Activated T-helper 1 cell treated with anti-CD3 and anti-CD28 coated beads, Interleukin-2, amount 50 U/mL, for 16 hours (primary cell): ENCODE measurements at regions not wholly inside any gene's neighbourhood (a gene's known extent, or its start where the extent isn't known, plus 50 kb on each side); places are given as distances from the start of the nearest gene placed in this dataset.
A peak's percentile ranks its signal among the peaks of the same experiment; 100 is the strongest.
"Not testable (repeated sequence)": the region's sequence is repeated elsewhere in the genome, so short reads cannot be mapped to it uniquely, and the experiment has no call there.

ENCODE experiments used
- DNase-seq, 2 donors: peaks; one replicate each; pipeline ENCODE4 v3.0.0-alpha.2; 2020; ENCODE audit warnings: low read depth in 1 of 2, low spot score in 1 of 2

- no peak for DNase-seq
Measured at GRCh38 chr9:33690143-33690933, 105.0 kb upstream of the PRSS3 start.

DNA sequence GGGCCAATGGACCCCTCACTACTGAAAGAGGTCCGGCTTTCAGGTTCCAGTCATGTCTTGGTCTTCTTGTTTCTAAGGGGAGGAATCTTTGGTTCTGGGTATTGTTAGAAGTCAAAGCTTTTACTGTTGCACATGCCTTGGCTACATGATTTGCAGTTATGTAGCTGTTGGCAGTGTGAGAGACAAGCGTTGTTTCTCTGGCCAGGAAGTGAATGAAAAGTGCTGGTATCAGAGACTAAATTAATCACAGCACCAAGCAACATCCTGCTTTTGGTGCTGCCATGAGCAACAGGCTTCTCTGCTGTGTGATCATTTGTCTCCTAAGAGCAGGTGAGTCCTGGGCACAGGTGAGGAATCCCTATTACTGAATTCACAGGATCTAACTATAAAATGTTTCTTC, 100.1 kb upstream of the PRSS3 start:
- no peak for DNase-seq

DNA sequence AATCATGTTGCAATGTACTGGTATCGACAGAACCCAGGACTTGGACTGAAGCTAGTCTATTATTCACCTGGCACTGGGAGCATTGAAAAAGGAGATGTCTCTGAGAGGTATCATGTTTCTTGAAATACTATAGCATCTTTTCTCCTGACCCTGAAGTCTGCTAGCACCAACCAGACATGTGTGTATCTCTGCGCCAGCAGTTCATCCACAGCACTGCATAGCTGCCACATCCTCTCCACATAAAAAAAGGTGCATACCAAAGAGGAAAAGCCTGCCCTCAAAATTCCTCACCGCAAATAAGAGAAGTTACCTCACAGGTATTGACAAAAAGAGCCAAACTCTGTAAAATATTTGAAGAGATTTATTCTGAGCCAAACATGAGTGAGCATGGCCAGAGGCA, 99.5 kb upstream of the PRSS3 start:
- no peak for DNase-seq

DNA sequence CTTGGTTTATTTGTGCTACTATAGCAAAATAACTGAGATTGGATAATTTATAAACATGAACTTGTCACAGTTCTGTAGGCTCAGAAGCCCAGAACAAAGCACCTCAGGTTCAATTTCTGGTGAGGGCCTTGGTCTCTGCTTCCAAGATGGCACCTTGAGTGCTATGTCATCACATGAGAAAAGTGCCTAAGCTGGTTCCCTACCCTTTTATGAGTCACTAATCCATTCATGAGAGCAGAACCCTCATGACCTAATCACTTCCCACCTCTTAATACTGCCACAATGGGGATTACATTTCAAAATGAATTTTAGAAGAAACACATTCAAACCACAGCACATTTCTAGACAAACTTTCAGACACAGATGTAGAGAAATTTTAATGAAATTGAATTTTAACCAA, 98.2 kb upstream of the PRSS3 start:
- no peak for DNase-seq

- DNase-seq: no peak
Measured at GRCh38 chr9:33698267-33698666, 97.1 kb upstream of the PRSS3 start.

GRCh38 chr9:33700940-33701339, 94.4 kb upstream of the PRSS3 start:
- not testable (repeated sequence) for DNase-seq

- DNase-seq: no peak
Measured at GRCh38 chr9:33703430-33704102, 91.8 kb upstream of the PRSS3 start.

GRCh38 chr9:33705440-33705839, 89.9 kb upstream of the PRSS3 start:
- DNase-seq: not testable (repeated sequence)

GRCh38 chr9:33708441-33708840, 86.9 kb upstream of the PRSS3 start:
- no peak for DNase-seq

DNA sequence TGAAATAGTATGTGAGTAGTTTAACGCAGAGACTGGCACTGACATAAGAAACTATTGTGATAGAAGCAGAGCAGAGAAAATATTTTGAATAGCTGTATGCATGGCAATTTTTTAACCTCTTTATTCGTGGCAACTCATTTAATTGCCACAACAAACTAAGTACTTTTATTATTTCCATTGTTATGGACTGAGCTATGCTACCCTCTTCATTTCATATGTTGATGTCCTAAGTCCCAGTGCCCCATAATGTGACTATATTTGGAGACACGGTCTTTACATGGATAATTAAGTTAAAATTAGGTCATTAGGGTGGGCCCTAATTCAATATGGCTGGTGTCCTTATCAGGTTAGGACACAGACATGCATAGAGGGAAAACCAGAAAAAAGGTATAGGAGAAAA, 86.1 kb upstream of the PRSS3 start:
- DNase-seq: no peak

DNA sequence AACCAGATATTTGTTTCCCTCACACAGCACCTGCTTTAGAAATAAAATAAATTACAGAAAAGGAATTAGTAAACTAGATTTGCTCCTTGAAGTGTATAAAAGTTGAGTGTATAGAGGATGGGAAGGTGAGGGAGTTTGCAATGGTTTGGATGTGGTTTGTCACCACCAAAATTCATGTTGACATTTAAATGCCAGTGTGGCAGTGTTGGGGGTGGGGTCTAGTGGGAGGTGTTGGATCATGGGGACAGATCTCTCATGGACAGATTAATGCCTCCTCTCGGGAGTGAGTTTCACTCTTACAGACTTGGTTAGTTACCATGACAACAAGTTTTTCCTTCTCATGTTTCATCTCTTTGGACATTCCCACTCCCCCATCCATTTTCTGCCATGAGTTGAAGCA, 83.9 kb upstream of the PRSS3 start:
- DNase-seq: not testable (repeated sequence)

DNA sequence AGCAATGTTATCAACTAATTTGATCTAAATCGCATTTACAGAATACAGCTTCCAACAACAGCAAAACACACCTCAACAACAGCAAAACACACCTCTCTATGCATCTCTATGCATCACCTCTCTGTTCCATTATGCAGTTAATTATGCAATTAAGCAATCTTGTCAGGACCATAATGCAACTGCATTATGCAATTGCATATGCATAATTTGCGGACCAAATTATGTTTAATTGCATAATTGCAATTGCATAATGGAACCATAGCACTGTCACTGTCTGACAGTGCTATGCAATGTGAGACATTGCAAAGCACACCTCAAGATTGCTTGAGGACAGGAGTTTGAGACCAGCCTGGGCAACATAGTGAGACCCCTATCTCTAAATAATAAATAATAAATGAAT, 80.4 kb upstream of the PRSS3 start:
- DNase-seq: no peak

- DNase-seq: no peak
Measured at GRCh38 chr9:33718987-33719386, 76.4 kb upstream of the PRSS3 start.

- no peak for DNase-seq
Measured at GRCh38 chr9:33719581-33720374, 75.6 kb upstream of the PRSS3 start.

DNA sequence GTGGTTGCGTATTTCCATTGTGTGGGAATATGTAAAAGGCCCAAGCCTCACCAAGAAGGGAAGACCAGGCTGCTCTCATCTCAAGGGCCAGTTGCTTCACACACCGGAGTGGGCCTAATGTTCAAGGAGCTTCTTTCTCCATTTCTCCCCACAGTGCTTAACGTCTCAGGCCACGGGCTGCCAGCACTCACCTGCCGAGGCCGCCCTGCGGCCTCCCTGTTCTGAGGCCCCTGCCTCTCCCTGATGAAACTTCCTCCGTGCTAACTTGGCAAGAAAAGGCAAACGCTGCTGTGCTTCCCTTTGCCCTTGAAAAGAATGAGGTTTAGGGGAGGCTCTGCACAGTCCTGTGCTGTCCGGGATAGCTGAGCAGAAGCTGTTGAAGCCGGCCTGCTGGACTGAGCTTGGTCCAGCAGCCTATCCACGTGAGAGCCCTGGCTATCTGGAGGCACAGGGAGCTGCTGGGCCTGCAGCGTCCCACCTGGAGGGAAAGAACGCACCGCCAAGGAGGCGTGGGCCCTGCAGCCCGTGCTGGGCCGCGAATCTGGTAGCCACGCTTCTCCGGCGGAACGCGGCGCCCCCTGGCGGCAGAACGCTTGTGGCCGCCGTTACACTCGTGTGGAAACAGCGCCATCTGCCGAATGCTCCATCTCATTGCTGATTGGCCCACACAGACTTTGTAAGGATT, 73.5 kb upstream of the PRSS3 start:
- DNase-seq: peak; percentile 79 to 82

GRCh38 chr9:33722359-33722675, 73.0 kb upstream of the PRSS3 start:
- DNase-seq: no peak

DNA sequence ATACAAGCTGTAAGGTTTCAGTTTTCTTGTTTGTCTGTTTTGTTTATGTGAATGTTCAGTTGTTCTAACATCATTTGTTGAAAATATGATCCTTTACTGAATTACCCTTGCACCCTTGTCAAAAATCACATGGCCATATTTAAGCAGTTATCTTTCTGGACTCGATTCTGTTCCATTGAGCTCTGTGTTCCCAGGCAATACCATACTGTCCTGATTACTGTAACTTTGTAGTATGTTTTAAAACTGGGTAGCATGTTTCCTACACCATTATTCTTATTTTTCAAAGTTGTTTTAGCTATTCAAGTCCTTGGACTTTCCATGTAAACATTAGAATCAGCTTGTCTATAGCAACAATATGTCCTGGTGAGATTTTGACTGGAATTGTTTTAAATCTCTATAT, 66.7 kb upstream of the PRSS3 start:
- DNase-seq: no peak

- DNase-seq: no peak
Measured at GRCh38 chr9:33731142-33731541, 64.2 kb upstream of the PRSS3 start.

DNA sequence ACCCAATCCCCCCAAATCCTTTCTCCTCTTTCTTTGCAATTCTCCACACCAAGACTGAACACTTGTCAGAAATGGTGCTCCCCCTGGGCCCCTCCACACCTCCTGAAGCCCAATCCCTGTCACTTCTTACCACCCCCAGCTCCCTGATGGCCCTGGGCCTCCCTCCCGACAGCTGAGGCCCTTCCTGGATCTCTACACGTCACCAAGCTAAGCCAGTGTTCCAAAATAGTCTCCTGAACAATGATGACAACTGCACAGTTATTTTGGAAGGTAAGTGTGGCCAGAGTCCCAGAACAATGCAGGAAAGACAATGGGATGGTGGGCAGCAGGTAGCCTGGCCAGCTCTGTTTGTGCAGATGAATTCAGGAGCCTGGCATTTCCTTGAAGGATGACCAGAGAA, 63.7 kb upstream of the PRSS3 start:
- DNase-seq: no peak

GRCh38 chr9:33734247-33734940, 61.0 kb upstream of the PRSS3 start:
- DNase-seq: not testable (repeated sequence)
